NCI-H82 treated with DMSO at 0.1 percent for 48 hours (cell line): ENCODE measurements at regions not wholly inside any gene's neighbourhood (a gene's known extent, or its start where the extent isn't known, plus 50 kb on each side); places are given as distances from the start of the nearest gene placed in this dataset.
A peak's percentile ranks its signal among the peaks of the same experiment; 100 is the strongest.
"Not testable (repeated sequence)": the region's sequence is repeated elsewhere in the genome, so short reads cannot be mapped to it uniquely, and the experiment has no call there.

Source experiments
- DNase-seq: peaks from one replicate; lab custom pipeline; 2025; ENCODE audit not compliant: unreplicated experiment; lab: John Stamatoyannopoulos, UW

DNA sequence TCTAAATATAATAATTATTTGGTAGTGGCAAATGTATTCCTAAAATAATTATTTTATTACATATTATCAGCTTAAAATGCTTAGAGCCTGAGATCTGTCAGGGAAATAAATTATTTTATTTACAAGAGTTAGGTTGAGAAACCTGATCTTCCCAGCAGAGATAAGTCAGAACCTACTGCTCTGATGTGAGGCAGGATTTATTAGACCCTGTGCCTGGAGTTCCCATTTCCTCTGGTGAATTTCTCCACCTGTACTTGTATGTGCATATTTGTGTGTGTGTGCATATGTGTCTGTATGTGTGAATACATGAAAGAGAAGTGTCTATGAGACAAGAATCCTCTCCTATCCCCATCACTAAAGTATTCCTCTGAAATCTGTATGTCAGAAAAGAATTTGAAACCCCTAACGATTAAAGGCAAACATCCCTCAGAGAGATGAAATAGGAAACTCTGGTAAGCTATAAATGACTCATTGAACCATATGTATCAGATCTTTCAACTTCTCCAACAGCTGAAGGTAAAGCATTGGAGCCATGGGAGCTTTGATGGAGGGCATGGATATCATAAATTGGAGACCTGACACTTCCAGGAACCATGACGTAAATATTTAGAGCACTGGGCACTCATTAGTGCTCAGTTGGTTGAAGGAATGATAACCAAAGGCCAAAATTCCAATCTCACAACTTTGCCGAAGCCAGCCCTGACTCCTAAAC, 190.9 kb downstream of the XPNPEP1 start:
- no peak for DNase-seq

DNA sequence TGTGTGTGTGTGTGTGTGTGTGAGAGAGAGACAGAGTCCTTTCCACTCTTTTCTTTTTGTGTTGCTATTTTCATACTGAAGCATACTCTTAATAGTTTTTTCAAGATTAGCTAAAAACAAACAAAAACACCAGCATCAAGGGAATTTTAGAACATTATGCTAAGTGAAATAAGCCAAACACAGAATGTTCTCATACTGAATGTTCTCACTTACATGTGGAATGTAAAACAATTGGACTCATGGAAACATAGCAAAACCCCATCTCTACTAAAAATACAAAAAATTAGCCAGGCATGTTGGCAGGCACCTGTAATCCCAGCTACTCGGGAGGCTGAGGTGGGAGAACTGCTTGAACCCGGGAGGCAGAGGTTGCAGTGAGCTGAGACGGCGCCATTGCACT, 193.4 kb downstream of the XPNPEP1 start:
- DNase-seq, result not testable (repeated sequence)

DNA sequence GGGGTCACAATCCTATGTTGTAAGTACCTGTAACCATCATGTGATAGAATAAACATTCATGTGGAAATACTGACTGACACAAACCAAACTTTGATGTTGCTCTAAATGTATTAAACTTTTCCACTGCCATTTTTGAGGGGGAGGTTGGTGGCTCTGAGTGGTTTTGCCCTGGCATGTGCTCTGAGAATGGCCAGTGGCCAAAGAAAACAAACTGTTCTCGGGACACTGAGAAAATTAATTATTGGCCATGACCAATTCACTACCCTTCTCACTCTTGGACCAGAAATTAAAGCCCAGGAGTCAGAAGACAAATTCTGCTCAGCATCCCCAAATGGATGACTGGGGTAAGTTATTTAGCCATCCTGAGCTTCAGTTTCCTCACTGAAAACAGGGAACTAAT, 195.9 kb downstream of the XPNPEP1 start:
- DNase-seq, result no peak

DNA sequence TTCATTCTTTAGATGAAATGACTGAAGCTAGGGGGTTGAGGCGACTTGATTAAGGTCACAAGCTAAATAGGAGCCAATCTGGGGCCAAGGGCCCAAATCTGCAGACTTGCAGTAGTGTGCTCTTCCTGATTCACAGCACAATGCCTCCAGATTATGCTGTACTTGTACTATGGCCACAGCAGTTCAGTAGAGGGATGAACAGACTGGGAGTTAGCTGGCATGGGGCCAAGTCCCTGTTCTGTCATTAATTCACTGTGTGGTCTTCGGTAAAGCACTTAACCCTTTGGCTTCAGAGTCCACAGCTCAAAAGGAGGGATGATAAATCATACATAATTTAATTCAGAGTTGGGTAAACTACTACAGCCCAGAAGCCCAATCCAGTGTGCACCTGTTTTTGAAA, 196.8 kb downstream of the XPNPEP1 start:
- peak; percentile 87 for DNase-seq

DNA sequence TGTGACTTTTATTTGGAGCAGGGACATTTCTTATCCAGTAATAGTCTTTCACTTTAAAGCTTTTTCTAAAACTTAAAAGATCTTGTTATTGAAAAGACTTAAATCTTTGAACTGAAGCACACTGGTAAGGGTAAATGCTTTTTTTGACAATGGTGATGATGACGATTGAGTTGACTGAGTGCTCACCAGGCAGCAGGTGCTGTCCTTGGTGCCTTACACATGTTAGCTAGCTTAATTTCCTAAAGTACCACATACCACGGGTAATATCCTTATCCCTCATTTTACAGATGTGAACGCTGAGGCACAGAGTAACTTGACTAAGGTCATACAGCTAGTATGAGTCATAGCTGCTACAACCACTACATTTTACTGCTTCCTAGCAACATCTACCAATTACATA, 200.0 kb downstream of the XPNPEP1 start:
- no peak for DNase-seq

DNA sequence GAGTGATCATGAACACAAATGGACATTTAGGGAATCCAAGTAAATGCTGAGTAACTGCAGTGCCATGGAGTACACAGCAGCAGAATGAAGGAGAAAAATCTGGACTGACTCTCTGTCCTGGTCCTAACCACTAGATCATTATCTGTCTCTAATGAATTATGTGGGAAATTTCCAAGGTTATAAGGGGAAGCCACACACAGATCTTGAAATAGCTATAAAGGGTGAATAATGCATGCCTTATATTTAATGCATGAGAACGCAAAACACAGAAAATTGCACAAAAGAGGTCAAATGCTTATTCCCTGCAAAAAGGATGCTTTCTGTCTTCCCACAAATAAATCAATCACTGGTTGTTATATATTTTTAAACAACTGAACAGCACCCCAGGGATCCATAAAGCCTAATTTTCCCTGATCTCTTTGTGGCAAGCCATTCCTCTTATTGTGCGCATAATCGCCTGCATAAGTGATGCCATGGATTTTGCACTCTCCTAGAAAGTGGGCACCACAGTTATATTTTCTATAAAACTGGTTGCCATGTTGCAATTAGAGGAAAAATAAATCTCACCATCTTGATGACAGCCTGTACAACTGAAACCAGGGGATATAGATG, 201.8 kb downstream of the XPNPEP1 start:
- no peak for DNase-seq

DNA sequence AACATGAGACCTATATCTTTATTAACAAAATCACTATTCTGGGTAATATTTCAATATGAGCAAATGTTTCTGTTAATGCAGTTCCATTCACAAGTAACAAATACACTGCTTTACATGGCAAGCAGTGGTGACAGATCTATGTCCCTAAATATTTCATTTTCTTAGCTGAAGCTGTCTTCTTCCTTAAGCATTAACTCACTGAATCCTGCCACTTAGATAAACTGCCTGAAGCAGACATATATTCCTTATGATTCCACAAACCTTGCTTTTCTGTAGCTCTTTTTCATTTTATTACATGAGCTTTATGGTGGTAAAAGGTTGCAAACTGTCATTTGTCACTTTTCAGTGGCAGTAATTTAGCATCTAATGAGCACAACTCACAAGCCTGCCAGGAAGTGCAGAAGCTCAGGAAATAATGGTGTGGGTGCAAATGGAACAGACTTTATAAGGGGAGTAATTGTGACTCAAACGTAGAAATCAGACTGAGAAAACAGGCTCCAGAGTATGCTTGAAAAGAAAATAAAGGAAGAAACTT, 217.2 kb downstream of the XPNPEP1 start:
- DNase-seq, result no peak

DNA sequence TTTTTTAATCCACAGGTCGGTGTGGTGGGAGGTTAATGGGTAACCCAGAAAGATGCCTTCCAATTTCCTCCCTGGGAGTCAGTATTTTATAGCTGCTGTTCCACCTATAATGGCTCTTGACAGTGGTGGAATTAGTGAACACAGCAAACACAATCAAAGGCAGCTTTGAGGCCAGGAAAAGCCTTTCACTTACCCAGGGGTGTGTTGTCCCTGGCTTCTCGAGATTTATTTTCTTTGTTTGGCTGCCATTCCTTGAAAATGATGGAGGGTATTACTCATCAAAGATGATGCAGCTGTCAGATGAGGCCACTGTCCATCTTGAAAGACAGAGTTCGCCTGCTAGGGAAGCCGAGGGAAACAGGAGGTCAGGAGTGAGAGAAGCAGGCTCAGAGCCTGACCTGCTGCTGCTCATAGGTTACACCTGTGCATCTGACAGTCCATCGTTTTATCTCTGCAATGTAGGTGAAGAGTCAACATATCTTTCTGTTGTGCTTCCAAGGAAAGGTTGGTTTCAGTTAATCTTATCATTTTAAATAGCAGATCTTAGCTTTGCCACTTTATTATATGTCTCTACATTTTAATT, 221.6 kb downstream of the XPNPEP1 start:
- no peak for DNase-seq

DNA sequence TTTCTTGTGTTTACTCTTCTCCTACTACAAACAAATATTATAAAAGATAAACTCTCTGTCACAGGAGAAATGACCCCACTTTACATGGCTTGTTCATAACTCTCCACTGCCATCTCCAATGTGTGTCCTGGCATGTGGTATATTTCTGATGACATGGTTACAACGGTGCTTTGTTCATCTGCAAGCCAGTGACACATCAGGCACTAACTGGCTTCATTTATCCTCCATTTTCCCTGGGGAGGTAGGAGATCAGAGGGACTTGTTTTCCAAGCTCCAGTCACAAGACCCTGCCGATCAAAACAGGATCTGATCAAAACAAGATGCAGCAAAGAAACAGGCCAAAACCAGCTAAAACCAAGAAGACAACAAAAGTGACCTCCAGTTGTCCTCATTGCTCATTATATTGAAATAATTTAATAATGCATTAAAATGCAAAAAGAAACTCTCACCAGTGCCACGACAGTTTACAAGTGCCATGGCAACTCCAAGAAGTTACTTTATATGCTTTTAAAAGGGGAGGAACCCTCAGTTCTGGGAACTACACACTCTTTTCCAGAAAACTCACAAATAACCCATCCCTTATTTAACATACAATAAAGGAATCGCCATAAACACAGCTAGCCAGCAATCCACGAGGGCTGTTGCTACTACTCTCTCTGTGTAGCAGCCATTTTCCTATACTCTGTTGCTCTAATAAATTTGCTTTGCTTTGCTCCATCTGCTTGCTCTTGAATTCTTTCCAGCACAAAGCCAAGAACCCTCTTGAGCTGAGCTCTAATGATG, 224.2 kb downstream of the XPNPEP1 start:
- DNase-seq, result no peak

DNA sequence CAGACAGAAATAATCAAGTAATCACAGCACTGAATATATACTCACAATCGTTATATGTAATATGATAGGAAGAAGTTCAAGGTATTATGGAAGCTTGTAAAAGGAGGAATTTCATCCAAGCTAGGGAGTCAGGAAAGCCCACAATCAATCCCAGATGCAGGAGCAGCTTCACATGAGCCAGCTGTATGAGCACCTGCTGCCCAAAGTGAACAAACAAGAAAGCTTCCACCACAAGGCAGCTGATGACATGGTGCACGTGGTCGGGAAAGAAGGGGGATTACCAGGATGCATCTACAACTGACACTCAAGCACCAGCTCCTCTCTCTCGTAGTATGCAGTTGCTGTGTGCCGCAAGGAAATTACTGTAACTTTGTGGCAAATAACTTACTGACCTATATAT, 225.2 kb downstream of the XPNPEP1 start:
- DNase-seq, result no peak

DNA sequence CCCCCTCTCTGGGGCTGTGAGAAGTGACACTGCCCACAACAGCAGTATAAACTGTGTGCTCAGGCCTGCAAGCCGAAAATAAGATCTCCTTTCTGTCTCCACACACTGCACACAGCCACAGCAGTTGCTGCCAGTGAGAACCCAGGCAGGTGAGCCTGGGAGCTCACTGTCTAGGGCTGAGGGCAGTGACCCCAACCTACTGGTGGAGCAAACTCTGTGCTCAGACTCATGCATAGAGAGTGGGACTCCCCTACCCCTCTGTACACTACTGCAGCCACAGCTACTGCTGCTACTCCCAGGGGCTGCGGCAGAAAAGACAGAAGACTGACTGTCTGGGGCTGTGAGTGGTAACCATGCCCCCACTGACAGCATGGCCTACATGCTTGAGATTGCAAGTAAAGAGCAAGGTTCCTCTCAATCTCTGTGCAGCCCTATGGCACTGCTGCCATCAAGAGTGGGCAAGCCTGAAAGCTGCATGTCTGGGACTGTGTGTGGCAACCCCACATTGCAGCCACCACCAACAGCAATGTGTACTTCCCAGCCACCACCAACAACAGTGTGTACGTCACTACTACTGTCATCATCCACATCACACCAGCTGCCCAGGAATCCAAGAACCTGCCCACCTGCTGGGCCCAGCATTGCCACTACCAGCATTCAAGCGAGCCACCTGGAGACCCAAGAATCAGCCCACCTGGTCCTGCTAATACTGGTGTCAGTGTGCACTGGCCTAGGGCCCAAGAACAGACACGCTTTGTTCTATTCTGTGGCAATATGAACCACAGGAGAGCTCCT, 226.1 kb downstream of the XPNPEP1 start:
- no peak for DNase-seq

DNA sequence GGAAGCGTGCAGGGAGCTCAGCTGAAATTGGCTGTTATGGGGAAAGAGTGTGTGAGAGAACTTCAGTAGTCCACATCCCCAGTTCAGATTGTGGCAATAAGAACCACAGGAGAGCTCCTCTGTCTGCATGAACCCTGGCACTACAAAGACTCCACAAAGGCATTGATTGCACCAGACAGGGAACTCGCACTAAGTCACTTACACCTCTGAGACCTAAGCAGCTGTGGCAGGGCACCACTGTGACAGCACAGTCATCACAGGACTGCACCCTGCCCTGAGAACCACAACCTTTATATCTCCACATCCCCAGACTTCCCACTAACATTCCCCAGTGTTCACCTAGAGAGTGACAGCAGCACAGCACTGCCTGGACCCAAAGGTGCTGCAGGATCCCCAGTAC, 226.8 kb downstream of the XPNPEP1 start:
- no peak for DNase-seq

DNA sequence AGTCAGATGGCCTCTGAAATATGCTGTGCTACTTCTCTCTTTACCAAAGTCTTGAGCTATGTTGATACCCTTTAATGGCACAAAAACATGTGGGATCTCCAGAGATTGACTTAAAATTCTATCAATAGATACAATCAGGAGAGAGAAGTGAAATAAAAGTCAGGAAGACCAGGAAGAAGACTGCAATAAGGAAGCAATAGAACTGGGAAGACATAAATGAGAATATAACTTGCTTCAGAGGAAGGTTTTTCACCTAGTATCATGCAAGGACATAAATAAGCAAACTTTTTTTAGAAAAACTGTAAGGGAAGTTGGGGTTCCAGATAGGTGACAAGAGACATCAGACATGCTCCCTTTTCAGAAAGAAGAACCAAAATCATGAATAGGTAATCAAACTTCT, 227.3 kb downstream of the XPNPEP1 start:
- DNase-seq, result no peak

DNA sequence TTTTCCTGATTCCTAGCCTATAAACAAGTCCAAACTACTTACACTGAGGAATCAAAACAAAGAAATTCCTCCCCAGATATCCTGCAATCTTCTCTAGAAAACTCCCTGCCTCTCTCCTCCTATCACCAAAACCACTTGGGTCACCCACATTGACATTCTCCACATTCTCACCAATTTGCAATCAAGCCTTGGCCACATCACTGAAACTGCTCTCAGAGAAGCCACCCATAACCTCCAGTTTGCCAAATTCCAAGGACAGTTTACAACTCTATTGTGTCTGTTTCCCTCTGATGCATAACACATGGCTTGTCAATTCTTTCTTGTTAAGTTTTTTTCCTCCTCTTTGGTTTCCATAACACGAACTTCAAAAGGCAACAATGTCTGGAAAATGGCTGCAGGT, 233.5 kb downstream of the XPNPEP1 start:
- no peak for DNase-seq

DNA sequence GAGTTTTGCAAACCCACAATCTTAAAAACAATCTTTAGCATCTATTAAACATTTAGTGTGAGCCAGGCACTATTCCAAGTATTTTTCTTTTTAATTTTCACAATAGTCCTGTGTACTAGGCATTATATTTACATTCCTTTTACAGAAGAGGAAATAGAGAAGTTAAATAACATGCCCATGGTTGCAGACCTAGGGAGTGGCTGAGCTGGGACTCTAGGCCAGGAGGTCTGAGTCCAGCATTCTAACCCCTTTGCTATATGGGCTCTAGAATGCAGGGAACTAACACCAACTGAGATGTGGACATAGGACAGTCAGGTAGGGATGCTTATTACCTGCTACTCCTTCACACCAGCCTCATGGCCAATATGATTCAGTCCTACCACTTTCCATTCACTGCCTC, 243.8 kb downstream of the XPNPEP1 start:
- DNase-seq, result no peak

DNA sequence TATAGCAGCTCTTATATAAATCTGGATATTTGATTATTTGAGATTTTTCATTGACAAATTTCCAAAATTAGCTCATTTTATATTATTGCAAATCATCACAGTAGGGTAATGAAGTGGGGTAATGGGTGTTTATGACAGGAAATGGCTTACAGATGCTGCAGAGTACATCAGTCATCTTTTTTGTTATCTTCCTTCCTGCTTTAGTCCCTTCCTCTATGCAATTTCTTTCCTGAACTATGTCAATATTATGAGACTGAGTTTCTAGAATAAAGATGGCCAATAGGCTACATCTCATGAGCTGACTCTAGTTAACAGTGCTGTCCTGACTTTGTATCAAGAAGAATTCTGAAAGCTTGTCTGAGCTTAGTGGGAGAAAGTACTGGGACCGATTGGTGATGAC, 244.5 kb downstream of the XPNPEP1 start:
- no peak for DNase-seq

DNA sequence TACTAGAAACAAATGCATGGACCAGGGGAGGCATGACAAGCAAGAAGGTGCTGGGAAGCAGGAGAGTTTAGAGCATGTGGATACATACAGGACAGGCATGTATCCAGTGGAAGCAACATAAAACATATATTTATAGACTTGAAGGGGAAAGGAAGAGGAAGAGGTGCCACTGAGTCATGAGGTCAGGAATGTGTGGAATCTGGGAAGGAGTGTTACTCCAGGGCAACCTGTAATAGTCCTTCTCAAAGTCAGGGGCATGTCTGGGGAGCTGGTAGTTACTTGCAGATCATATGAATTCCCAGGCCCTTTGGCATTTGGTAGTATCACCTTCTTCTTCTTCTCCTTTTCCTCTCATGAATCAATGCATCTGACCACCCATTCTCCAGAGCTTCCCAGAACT, 246.6 kb downstream of the XPNPEP1 start:
- no peak for DNase-seq

DNA sequence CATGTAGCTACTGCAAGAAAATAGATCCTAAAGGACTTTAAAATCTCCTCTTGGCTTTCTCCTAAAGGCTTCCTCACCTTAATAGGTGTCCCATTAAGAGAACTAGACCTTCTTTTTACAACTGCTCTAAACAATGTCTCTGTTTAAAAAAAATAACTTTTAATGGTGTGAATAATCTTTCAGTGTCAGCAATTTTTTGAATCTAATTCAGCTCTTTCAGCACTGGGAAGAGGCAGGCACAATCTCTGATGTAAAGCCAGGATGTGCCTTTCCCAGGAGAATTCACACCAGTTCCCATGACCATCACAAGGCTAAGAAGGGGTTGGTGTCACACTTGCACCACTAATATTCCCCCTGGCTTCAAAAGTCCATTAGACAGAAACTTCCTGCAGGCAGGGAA, 254.6 kb downstream of the XPNPEP1 start:
- no peak for DNase-seq

DNA sequence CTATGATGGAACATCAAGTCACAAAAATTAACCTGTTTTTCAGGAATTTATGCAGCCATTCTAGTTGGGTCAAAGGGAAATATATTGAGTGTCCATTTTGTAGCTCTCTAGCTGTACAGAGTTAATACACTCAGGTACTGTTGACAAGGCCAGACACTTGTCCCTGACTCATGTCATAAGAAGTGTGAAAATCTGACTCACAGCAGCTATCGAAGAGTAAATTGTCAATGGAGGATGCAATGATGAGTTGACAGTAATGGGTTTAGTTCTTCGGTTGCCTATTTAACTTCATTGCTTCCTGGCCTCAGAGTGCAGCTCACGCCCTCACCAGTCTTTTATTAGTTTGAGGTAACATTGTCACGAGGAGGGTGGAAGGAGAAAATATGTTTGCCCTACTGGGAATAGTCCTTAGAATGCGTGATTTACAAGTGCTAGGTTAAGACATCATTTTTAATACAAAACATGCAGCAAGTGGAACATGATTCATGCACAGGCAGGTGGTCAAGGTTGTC, 255.1 kb downstream of the XPNPEP1 start:
- no peak for DNase-seq

DNA sequence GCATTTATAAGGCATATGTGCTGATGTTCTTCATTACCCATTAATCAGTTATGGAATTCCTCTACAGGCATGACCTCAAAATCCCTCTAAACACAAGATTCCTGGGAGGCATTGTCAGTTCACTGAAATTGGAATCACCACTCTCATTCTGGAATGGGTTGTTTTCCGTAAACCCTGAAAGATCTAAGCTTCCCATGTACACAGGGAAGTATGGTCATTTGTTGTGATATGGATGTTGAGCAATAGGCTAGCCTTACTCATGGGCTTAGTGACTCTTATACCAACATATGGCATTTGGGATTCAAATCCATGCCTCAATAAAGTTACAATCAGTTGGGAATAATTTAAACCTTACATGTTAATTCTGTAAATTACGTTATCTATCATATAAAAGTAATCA, 258.0 kb downstream of the XPNPEP1 start:
- DNase-seq, result no peak

DNA sequence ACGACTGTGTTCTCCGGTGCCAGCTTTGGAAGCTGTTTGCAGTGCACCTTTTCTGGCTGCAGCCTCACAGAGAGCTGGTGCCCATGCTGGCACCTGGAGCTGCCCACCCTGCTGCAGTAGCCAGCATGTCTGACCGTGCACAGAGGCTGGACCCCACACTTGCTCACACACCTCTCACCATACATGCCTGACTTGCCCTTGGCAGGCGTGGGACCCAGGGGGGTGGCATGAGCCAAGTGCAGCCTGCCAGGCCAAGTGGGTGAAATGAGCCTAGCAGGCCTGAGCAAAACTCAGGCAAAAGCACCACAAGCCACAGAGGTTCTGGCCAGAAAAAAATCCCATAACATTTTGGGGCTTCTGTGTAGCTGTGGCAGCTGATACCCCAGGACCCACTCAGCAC, 258.8 kb downstream of the XPNPEP1 start:
- no peak for DNase-seq
